ENCODE measurements at regions not wholly inside any gene's neighbourhood (a gene's known extent, or its start where the extent isn't known, plus 50 kb on each side); places are given as distances from the start of the nearest gene placed in this dataset.
"Not testable (repeated sequence)": the region's sequence is repeated elsewhere in the genome, so short reads cannot be mapped to it uniquely, and the experiment has no call there.

GRCh38 chr9:65393111-65393810 is 108.3 kb upstream of the FOXD4L5 start:
- DNase-seq, result not testable (repeated sequence)

- DNase-seq, result not testable (repeated sequence)
These were observed 107.6 kb upstream of the FOXD4L5 start for GRCh38 chr9:65392611-65393010.

GRCh38 chr9:65389710-65390109 is 104.7 kb upstream of the FOXD4L5 start:
- peak; percentile 10 for DNase-seq

- DNase-seq, result not testable (repeated sequence)
These were observed 104.2 kb upstream of the FOXD4L5 start for GRCh38 chr9:65389216-65389615.

GRCh38 chr9:65386699-65387098 is 101.7 kb upstream of the FOXD4L5 start:
- DNase-seq, result peak; percentile 80

- not testable (repeated sequence) for DNase-seq
These were observed 101.2 kb upstream of the FOXD4L5 start for GRCh38 chr9:65386191-65386590.

GRCh38 chr9:65385655-65386024 is 100.6 kb upstream of the FOXD4L5 start:
- DNase-seq, result not testable (repeated sequence)

- not testable (repeated sequence) for DNase-seq
These were observed 100.0 kb upstream of the FOXD4L5 start for GRCh38 chr9:65384759-65385654.

- DNase-seq, result not testable (repeated sequence)
These were observed 99.1 kb upstream of the FOXD4L5 start for GRCh38 chr9:65384066-65384465.

GRCh38 chr9:65383646-65384045 is 98.6 kb upstream of the FOXD4L5 start:
- not testable (repeated sequence) for DNase-seq

GRCh38 chr9:65382701-65383318 is 97.8 kb upstream of the FOXD4L5 start:
- not testable (repeated sequence) for DNase-seq

Measured in CD4-positive, alpha-beta T cell treated with Interleukin-21 for 1 hour (primary cell).